GM19035 (cell line): ENCODE measurements at regions not wholly inside any gene's neighbourhood (a gene's known extent, or its start where the extent isn't known, plus 50 kb on each side); places are given as distances from the start of the nearest gene placed in this dataset.
"Not testable (repeated sequence)": the region's sequence is repeated elsewhere in the genome, so short reads cannot be mapped to it uniquely, and the experiment has no call there.

Experiments used
- ATAC-seq: cut with Tn5 transposase; IDR thresholded peaks from one replicate; pipeline ENCODE4 v1.9.1; 2021; ENCODE audit not compliant: unreplicated experiment

GRCh38 chr7:68840991-68841390 lies 757.3 kb upstream of the AUTS2 start:
- ATAC-seq, result no peak

GRCh38 chr7:68843985-68844384 lies 754.3 kb upstream of the AUTS2 start:
- not testable (repeated sequence) for ATAC-seq

GRCh38 chr7:68846811-68847325 lies 751.4 kb upstream of the AUTS2 start:
- ATAC-seq, result no peak

- ATAC-seq, result no peak
Observed at GRCh38 chr7:68853254-68853653, 745.0 kb upstream of the AUTS2 start.

GRCh38 chr7:68857571-68857970 lies 740.7 kb upstream of the AUTS2 start:
- no peak for ATAC-seq

GRCh38 chr7:68858497-68858896 lies 739.8 kb upstream of the AUTS2 start:
- ATAC-seq, result no peak

- ATAC-seq, result no peak
Observed at GRCh38 chr7:68861171-68861570, 737.1 kb upstream of the AUTS2 start.

GRCh38 chr7:68862261-68862660 lies 736.0 kb upstream of the AUTS2 start:
- ATAC-seq, result no peak

GRCh38 chr7:68862736-68863135 lies 735.5 kb upstream of the AUTS2 start:
- ATAC-seq, result no peak

GRCh38 chr7:68865351-68866199 lies 732.7 kb upstream of the AUTS2 start:
- ATAC-seq, result no peak

GRCh38 chr7:68866200-68866570 lies 732.1 kb upstream of the AUTS2 start:
- ATAC-seq, result no peak

- ATAC-seq, result not testable (repeated sequence)
Observed at GRCh38 chr7:68866721-68867120, 731.6 kb upstream of the AUTS2 start.

- no peak for ATAC-seq
Observed at GRCh38 chr7:68868978-68869377, 729.3 kb upstream of the AUTS2 start.

GRCh38 chr7:68873616-68874015 lies 724.7 kb upstream of the AUTS2 start:
- no peak for ATAC-seq

- ATAC-seq, result no peak
Observed at GRCh38 chr7:68875857-68876256, 722.4 kb upstream of the AUTS2 start.

- not testable (repeated sequence) for ATAC-seq
Observed at GRCh38 chr7:68887116-68887515, 711.2 kb upstream of the AUTS2 start.

- ATAC-seq, result no peak
Observed at GRCh38 chr7:68888971-68889385, 709.3 kb upstream of the AUTS2 start.

GRCh38 chr7:68892236-68892635 lies 706.0 kb upstream of the AUTS2 start:
- ATAC-seq, result no peak

- ATAC-seq, result no peak
Observed at GRCh38 chr7:68893411-68893810, 704.9 kb upstream of the AUTS2 start.

GRCh38 chr7:68899156-68899555 lies 699.1 kb upstream of the AUTS2 start:
- not testable (repeated sequence) for ATAC-seq

GRCh38 chr7:68900096-68900495 lies 698.2 kb upstream of the AUTS2 start:
- no peak for ATAC-seq

- ATAC-seq, result no peak
Observed at GRCh38 chr7:68904630-68905029, 693.6 kb upstream of the AUTS2 start.

GRCh38 chr7:68911754-68912153 lies 686.5 kb upstream of the AUTS2 start:
- no peak for ATAC-seq
